HG02870 (cell line): ENCODE measurements at regions not wholly inside any gene's neighbourhood (a gene's known extent, or its start where the extent isn't known, plus 50 kb on each side); places are given as distances from the start of the nearest gene placed in this dataset.

Experiments used
- ATAC-seq: cut with Tn5 transposase; IDR thresholded peaks from one replicate; pipeline ENCODE4 v1.9.1; 2021; ENCODE audit warnings: mild to moderate bottlenecking, moderate library complexity; ENCODE audit not compliant: unreplicated experiment

DNA sequence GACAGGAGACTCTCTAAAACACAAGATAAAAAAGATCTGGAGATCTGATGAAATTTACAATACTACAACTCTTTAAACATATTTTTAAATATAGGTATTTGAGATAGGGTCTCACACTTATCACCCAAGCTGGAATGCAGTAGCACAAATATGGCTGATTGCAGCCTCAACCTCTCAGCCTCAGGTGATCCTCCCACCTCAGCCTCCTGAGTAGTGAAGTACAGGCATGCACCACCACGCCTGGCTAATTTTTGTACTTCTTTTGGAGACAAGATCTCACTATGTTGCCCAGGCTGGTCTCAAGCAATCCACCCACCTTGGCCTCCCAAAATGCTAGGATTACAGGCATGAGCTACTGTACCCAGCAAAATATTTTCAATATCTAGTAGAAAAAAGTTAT, 170.0 kb upstream of the NR5A2 start:
- ATAC-seq, result no peak

DNA sequence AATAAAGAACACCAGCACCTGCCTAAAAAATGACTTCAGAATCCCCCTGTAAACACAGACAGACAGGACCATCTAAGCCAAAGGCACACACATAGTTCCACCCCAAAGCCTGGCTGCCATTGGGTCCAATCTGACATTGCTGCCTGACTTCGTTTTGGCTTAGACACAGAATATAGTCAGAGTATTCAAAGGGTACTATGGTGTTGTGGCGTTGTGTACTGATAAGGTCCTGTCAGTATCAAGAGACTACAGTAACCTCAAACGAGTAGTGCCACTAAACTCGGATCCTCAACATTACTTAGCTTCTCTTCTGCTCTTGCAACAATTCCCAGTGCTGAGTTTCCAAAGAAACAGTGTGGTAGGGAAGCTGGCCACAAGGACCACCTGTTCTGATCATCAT, 169.3 kb upstream of the NR5A2 start:
- no peak for ATAC-seq

DNA sequence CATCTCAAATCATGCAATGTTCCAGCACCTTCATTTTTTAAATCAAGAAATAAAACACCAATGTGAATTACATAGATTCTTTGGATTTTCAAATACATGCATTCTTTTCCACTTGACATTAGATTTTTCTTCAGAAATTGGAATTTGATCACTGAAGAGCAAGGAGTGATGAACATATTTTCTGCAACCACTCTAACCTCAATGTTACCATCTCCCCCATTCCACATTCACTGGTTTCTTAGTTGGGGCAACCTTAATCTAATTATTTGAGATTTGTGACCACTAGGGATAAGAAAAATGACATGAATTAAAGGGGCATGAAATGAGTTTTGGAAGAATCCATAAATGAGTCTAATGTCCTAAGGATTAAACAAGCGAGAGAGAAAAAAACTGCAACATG, 168.7 kb upstream of the NR5A2 start:
- ATAC-seq, result no peak

DNA sequence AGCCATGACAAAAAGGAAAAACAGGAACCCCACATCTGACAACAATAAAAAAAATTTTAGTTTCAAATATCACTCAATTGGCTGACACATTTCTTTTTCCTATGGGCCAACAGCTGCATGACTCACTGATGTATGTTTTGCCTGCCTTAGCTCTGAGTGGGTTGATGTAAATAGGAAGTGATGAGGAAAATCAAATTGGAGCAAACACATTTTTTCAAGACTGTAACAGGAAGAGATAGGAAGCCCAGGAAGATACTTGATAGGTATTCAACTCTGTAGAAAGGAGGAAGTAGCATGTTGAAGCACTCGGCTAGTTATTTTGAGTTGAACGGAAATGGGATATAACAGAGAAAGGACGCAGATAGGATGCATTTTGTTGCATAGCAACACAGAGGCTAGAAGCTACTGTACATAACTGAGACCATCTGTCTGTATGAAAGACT, 168.0 kb upstream of the NR5A2 start:
- ATAC-seq, result no peak

DNA sequence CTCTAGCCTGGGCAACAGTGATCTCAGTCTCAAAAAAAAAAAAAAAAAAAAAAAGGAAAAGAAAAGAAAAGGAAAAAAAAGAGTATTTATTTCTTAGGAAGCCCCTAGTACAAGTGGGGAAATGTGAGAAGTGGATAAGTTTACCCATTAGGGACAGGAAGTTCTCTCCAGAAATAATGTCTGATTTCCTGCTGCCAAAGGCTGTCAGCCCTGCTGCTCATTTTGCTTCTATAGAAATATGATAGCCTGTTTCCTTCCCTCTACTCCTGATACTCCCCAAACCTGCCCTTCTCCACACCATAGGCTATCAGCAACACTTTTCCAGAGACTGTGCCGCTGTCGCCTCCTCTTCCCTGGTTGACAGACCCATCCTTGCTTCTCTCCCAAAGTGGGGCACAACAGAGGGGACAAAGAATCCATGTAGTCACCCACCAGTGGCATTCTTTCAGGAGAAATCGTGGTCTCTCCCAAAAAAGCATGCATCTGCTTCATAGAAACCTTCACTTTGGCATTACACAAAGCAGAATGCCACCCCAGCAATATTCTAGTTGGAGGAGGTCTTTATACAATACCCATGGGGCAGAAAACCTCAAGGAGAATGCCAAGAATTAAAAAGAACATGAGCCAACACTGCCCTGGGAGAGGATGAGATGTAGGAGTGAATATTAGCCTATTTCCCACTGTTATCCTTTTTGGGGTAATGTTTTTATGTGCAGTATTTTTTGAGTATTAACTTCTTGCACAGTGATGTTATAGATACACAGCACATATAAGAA, 166.3 kb upstream of the NR5A2 start:
- ATAC-seq, result no peak

DNA sequence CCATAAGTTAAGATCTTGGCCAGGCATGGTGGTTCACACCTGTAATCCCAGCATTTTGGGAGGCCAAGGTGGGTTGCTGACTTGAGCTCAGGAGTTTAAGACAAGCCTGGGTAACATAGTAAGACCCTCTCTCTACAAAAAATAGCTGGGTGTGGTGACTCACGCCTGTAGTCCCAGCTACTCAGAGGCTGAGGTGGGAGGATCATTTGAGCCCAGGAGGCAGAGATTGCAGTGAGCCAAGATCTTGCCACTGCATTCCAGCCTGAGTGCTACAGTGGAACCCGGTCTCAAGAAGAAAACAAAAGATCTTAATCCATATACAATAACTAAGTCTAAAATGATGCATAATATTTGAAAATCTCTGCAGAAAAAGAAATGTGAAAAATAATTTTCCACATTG, 165.5 kb upstream of the NR5A2 start:
- ATAC-seq, result no peak

DNA sequence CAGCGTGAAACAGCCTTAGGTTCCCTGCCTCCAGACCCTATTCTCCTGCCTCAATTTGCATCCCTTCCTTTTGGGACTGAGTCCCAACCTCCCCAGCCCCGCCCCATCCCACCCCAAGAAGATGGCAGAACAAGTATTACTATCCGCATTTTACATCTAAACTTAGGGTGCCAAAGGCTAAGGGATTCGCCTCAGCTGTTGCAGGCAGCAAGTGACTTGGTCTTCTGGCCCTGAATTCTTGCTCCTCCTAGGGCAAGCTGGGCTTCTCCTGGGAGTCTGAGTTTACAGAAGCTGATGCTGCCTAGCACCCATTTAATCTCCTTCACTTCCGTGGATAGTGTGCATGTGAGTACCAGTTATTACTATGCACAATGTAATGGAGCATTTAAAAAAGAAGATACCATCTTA, 161.3 kb upstream of the NR5A2 start:
- no peak for ATAC-seq

DNA sequence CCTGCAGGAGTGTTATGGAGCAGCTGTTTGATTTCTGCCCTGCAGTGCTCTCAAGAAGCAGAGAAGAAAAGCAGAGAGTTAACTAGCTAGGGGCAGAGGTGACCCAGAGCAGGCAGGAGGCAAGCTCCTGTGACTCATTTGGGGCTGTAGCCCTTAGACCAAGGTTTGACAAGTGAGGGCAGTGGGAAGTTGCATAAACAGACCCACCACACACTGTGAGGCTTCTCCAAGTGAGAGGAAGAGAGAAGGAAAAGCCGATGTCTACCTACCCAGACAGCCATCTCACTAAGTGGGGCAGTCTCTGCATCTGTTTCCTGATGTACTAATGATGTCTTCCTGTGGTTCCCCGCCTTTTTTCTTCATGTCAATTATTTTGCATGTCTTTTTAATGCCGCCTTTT, 159.9 kb upstream of the NR5A2 start:
- ATAC-seq, result no peak

DNA sequence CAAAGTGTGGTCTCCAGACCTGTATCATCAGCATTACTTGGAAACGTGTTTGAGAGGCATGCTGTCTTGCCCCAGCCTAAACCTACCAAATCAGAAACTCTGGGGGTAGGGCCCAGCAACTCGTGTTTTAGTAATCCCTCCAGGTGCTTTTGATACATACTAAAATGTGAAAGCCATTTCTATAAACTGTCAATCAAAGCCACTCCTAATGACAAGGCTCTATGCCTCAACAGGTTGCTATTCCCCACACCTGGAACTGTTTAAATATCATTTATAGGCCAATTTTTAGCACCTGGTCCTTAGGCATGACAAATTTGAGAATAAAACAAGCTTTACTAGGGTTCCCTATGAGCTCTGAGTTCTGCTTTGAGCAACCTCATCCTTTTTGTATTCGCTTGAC, 158.7 kb upstream of the NR5A2 start:
- ATAC-seq, result no peak

DNA sequence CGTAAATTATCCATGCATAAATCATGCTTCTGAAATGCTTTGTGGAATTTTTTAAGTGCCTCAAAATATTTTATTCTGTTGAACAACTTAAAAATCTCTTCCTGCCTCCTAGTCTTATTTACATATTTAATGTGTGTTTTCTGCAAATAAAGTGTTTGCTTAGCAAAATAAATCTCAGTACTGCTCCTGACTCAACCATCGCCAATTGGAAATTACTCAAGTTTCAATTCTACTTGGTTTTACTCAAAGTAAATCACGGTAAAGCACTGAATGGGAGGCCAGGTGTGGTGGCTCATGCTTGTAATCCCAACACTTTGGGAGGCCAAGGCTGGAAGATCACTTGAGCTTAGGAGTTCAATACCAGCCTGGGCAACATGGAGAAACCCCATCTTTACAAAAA, 152.2 kb upstream of the NR5A2 start:
- no peak for ATAC-seq

DNA sequence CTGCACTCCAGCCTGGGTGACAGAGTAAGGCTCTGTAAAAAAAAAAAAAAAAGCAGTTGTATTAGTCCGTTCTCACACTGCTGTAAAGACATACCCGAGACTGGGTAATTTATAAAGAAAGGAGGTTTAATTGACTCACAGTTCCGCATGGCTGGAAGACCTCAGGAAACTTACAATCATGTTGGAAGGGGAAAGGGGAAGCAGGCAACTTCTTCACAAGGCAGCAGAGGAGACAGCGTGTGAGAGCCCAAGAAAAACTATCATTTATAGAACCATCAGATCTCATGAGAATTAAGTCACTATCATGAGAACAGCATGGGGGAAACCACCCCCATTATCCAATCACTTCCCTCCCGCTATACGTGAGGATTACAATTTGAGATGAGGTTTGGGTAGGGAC, 151.7 kb upstream of the NR5A2 start:
- no peak for ATAC-seq

DNA sequence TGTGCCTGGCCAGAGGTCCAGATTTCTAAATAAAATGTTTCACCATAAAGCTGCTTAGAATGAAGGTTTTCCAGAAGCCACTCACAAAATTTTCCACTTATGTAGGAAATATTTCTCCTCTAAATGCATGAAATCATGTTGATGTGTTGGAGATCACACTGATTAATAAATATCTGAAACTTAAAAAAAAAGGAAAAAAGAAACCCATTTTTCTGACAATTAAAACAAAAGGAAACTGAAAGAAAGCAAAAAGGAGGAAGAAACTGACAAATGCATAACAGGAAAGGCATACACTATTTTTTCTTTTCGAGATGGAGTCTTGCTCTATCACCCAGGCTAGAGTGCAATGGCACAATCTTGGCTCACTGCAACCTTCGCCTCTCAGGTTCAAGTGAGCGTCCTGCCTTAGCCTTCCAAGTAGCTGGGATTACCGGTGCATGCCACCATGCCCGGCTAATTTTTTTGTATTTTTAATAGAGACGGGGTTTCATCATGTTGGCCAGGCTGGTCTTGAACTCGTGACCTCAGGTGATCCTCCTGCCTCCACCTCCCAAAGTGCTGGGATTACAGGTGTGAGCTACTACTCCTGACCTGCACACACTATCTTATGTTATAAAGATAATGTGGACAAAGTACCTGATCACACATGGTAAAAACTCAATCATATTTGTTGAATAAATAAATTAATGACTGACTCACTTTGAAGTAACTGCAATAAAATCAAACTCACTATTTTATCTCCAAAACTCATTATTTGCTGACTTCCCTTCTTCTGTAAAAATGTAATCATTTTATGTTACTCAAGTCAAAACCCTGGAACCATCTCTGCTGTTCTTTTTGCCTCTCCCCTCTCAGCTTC, 149.8 kb upstream of the NR5A2 start:
- no peak for ATAC-seq

DNA sequence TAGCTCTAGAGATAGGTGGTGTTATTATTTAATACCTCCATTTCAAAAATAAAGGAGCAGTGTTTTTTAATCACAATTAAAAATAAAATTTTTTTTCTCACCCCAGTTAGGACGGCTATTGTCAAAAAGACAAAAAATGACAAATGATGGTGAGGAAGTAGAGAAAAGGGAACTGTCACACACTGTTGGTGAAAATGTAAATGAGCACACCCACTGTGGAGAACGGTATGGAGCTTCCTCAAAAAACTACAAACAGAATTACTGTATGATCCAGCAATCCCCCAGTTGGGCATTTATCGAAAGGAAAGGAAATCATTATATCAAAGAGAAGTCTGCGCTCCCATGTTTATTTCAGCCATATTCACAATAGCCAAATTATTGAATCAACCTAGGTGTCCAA, 148.7 kb upstream of the NR5A2 start:
- no peak for ATAC-seq

DNA sequence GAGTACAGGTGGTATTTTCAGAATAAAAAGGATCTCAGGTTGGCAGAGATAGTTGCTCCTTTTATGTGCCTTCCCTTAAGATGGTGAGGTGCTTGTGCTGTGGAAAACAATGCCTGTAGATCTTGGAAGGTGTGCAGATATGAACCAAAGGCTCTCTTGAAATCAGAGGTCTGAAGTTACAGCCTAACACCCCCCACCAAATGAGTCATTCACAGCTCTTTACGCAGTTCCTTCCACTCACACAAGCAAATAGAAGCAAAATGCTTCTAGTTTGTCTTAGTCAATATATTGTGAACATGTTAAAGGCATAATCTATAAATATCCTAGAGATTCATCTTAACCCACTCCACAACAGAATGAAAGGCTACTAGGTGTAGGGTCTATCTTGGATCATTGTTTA, 128.9 kb upstream of the NR5A2 start:
- no peak for ATAC-seq

DNA sequence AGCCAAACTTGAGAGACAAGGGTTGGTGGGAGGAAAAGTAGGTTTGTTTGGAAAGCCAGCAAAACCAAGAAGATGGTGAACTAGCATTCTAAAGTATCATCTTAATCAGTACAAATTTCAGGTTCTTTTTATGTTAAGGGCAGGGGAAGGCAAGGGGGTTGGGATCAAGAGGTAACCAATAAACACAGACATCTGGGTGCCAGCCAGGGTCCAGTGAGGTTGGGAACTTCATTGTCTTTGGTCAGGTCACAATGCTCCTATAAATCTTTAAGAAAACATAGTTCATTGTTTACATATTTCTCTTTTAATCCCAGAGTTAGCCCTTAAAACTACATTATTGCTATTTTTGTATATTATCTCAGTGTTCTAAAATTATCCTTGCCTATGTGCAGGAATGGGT, 126.2 kb upstream of the NR5A2 start:
- ATAC-seq, result no peak

DNA sequence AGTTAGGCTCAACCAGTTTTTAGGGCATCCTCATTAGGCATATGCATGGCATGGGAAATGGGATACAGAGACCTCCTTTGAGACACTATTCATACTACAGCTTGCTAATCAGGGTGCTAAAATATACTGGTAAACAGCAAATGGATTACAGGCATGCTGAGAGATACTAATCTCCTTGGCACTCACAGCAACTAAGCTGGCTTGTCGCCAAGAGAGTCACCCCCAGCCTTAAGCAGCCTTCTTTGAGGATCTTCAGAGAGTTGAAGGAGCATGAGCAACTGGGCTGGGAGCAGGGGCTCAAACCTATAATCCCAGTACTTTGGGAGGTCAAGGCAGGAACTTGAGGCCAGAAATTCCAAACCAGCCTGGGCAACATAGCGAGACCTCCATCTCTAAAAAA, 120.1 kb upstream of the NR5A2 start:
- ATAC-seq, result no peak

DNA sequence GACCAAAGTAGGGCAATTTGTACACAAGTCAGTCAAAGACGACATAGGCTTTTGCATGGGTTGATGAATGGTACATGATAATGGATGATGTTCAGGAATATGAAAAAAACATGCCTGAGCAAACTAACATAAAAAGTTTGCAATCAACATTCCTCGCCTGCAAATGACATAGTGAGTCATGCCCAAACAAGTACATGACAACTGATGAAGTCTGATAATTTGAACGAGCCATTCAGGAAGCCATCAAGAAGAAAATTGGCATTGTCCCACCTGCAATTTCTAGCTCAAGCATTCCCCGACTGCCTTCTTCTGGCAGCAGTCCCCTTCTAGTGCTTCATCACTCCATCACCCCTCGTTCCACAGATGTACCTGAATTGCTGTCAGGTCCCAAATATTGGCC, 118.4 kb upstream of the NR5A2 start:
- ATAC-seq, result no peak

DNA sequence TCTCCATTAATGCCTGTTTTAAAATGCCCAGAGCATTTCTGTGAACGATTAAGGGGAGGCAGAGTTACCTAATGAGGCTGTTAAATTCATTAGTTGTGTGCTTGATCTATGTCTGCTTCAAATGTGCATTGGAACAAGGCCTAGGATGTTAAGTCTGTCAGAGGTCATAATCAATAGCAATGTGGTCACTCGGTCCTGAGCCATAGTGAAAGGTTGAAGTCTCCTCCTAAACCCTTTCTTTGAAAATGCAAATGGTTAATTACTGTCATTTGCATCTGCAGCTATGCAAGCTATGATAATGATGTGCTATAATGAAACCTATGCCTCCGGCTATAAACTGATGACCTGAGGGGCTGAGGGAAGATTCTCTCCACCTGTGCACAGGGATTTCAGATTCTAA, 114.2 kb upstream of the NR5A2 start:
- no peak for ATAC-seq

DNA sequence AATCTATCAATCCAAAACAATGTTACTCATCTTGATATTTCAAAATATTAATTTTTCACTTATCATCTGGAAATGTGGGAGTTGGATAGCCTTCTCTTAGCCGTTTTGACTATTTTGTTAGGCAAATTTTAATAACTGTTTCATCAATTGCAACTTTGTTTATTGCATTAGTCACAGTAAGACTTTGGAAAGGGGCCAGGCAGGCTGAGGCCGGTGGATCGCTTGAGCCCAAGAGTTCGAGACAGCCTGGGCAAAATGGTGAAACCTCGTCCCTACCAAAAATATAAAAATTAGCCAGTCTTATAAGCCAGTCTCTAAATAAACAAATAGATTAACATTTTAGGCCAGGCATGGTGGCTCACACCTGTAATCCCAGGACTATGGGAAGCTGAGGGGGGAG, 113.0 kb upstream of the NR5A2 start:
- ATAC-seq, result no peak

DNA sequence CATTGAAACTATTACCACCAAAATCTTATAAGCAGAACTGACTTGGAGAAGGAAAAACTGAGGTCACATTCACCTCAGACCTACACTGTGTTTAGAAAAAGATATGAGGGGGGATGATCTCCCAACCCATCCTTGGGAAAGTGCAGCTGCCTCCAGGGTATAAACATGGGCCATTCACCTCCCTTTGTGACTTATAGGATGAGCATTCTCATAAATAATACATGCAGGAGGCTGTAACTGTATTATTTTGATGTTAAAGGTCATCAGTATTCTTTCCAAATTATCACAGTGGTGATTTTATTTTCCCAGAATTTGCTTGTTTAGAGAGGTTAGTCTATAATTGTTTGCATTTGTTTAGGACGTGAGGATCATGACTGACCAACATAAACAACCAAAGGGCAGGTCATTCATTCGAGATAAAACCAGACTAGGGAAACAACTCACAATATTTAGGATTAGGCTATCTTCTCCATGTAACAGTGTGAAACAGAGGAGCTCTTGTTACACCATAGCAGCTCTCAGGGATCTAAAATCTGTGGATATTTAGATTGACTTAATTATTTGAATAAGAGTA, 109.2 kb upstream of the NR5A2 start:
- ATAC-seq, result no peak

DNA sequence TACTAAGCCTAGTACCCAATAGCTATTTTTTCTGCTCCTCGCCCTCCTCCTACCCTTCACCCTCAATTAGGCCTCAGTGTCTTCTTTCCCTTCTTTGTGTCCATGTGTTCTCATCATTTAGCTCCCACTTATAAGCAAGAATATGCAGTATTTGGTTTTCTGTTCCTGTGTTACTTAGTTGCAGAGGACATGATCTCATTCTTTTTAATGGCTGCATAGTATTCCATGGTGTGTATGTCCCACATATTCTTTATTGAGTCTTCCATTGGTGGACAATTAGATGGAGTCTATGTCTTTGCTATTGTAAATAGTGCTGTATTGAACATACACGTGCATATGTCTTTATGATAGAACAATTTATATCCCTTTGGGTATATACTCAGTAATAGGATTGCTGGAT, 106.9 kb upstream of the NR5A2 start:
- ATAC-seq, result no peak

DNA sequence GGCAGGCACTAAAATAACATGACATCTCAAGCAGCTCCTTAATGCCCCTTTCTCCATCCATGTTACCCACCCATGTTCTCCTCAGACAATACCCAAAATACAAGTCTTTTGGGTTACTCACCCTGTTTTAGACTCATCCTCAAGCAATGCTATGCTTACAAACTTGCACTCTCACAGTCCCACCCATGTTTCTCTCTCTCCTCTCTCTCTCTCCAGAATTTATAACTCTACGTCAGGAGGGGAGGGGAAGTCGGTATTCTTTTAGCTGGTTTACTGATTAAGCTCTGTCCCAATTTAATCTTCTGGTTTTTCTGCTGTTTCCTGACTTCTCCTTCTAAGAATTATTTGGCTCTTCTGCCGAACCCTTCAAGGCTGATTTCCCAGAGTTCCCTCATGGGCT, 98.0 kb upstream of the NR5A2 start:
- no peak for ATAC-seq
